Pancreas (tissue), 10 donors: ENCODE measurements at regions not wholly inside any gene's neighbourhood (a gene's known extent, or its start where the extent isn't known, plus 50 kb on each side); places are given as distances from the start of the nearest gene placed in this dataset.

Experiments used
- ATAC-seq, 4 donors: fragments of 200-7000 bp; cut with Tn5 transposase; one replicate each; pipeline versions ENCODE4 v1.8.0 to v1.9.1; 2020; ENCODE audit warnings: mild to moderate bottlenecking in 4 of 4, moderate library complexity in 4 of 4
- DNase-seq, 6 donors: peaks; one replicate each; pipeline ENCODE4 v3.0.0-alpha.2; 2020
- FAIRE-seq: peaks from 2 replicates; lab custom pipeline; 2012; peaks lifted over from hg19 to GRCh38; lab: Jason Lieb, UNC
- H3K27ac ChIP-seq, 4 donors: fragments of 200-600 bp; sonication (generic); 1 replicate in 3 of 4; 2 replicates in 1 of 4; pipeline versions ENCODE4 v1.5.0 to v1.8.0; 2020
- H3K27me3 ChIP-seq, 4 donors: fragments of 200-600 bp; one replicate each; pipeline ENCODE4 v1.8.0; 2021
- H3K36me3 ChIP-seq, 3 donors: fragments of 200-600 bp; sonication (generic) in 1 of 3; one replicate each; pipeline versions ENCODE4 v1.5.0 to v1.8.0; 2020 to 2021
- H3K4me1 ChIP-seq, 3 donors: fragments of 200-600 bp; one replicate each; pipeline ENCODE4 v1.8.0; 2021
- H3K4me3 ChIP-seq, 4 donors: fragments of 200-600 bp; sonication (generic) in 2 of 4; one replicate each; pipeline versions ENCODE4 v1.5.0 to v1.8.0; 2020 to 2021
- H3K9me3 ChIP-seq, 4 donors: fragments of 200-600 bp; one replicate each; pipeline ENCODE4 v1.8.0; 2021
- CTCF ChIP-seq, 4 donors: fragments of 200-600 bp; sonication (generic) in 3 of 4; IDR thresholded peaks; one replicate each; pipeline versions ENCODE4 v1.5.0 to v1.8.0; 2021; ENCODE audit warnings: antibody characterized with exemption in 4 of 4
- WGBS, 2 donors: extraction: QIAGEN DNeasy Blood & Tissue Kit; methylation state at CpG; one replicate each; pipeline ENCODE4 v1.1.7; 2013; 5-methylcytosine and 5-hydroxymethylcytosine counted together
- intact Hi-C, 3 donors: fragments of 100-400 bp; cut with DNase I; formaldehyde crosslinking; loops; one replicate each; pipeline versions ENCODE4 v1.11.1 to v1.14.2; 2022
- donor health status: healthy with polysubstance abuse.
- donor health status: DM: no; HTN: no; CAD: no; lungs with moderate emphysema.
- donor health status: DM: no; HTN: no; CAD: no.
- donor health status: control.
- donor health status: control.
- donor health status: Bipolar disorder and iron deficiency.
- donor health status: DM: yes; HTN: yes; CAD: no.
- donor health status: DM: no; HTN: no; CAD: no.
- donor health status: DM: no; HTN: no; CAD: no.
- donor health status: DM: yes; HTN: yes; CAD: no.

GRCh38 chr11:80900265-80900664 lies 1459.4 kb upstream of the TENM4 start:
- no peak for TF ChIP-seq CTCF (IDR thresholded peaks at IDR 0.05)
- no peaks in the 10 kb centered on the region for H3K4me1 ChIP-seq
- ATAC-seq (no peak), DNase-seq (no peak), FAIRE-seq (no peak)
- 51 to 75% methylated on average over 2 of the region's 2 CpGs for WGBS, 2 donors
- peaks cover 0 to 5% (median 0%) of the 10 kb centered on the region in 4 donors for H3K27me3 ChIP-seq
- intact Hi-C loops, result no loop called here
- no peak overlapping the region for H3K27ac ChIP-seq
- no peak overlapping the region for H3K4me3 ChIP-seq
- H3K36me3 ChIP-seq, result no peaks in the 10 kb centered on the region
- no peaks in the 10 kb centered on the region for H3K9me3 ChIP-seq

GRCh38 chr11:80899381-80899780 lies 1458.6 kb upstream of the TENM4 start:
- no peaks in the 10 kb centered on the region for H3K9me3 ChIP-seq
- no peaks in the 10 kb centered on the region for H3K4me1 ChIP-seq
- DNase-seq (no peak), ATAC-seq (no peak), FAIRE-seq (no peak)
- H3K27ac ChIP-seq, result no peak overlapping the region
- WGBS, 2 donors, result 20 to 47% methylated on average over 1 of the region's 1 CpG
- H3K36me3 ChIP-seq, result no peaks in the 10 kb centered on the region
- peaks cover 0 to 5% (median 0%) of the 10 kb centered on the region in 4 donors for H3K27me3 ChIP-seq
- H3K4me3 ChIP-seq, result no peak overlapping the region
- intact Hi-C loops, result no loop called here
- no peak for TF ChIP-seq CTCF (IDR thresholded peaks at IDR 0.05)

- H3K4me1 ChIP-seq, result no peaks in the 10 kb centered on the region
- no peak for ATAC-seq
- no peak overlapping the region for H3K27ac ChIP-seq
- no peak for DNase-seq
- H3K4me3 ChIP-seq, result no peak overlapping the region
- no peak for FAIRE-seq
- intact Hi-C loops, result no loop called here
- no peaks in the 10 kb centered on the region for H3K36me3 ChIP-seq
- no peak for TF ChIP-seq CTCF (IDR thresholded peaks at IDR 0.05)
- H3K27me3 ChIP-seq, result peaks cover 0 to 5% (median 0%) of the 10 kb centered on the region in 4 donors
- no peaks in the 10 kb centered on the region for H3K9me3 ChIP-seq
- 63 to 66% methylated on average over 4 of the region's 4 CpGs for WGBS, 2 donors
These were observed 1458.1 kb upstream of the TENM4 start for GRCh38 chr11:80898910-80899309.

GRCh38 chr11:80886684-80887083 lies 1445.9 kb upstream of the TENM4 start:
- no peak for TF ChIP-seq CTCF (IDR thresholded peaks at IDR 0.05)
- intact Hi-C loops, result no loop called here
- Histone ChIP-seq H3K27me3 (no peaks in the 10 kb centered on the region), H3K9me3 (no peaks in the 10 kb centered on the region), H3K27ac (no peak overlapping the region), H3K4me3 (no peak overlapping the region), H3K4me1 (no peaks in the 10 kb centered on the region), H3K36me3 (no peaks in the 10 kb centered on the region)
- DNase-seq (no peak), FAIRE-seq (no peak), ATAC-seq (no peak)

- no peak overlapping the region for H3K27ac ChIP-seq
- 37 to 51% methylated on average over 6 of the region's 6 CpGs for WGBS, 2 donors
- H3K27me3 ChIP-seq, result no peaks in the 10 kb centered on the region
- no peak overlapping the region for H3K4me3 ChIP-seq
- H3K9me3 ChIP-seq, result no peaks in the 10 kb centered on the region
- TF ChIP-seq CTCF (IDR thresholded peaks at IDR 0.05), result no peak
- H3K36me3 ChIP-seq, result no peaks in the 10 kb centered on the region
- ATAC-seq (no peak), DNase-seq (no peak), FAIRE-seq (no peak)
- intact Hi-C loops, result no loop called here
- H3K4me1 ChIP-seq, result no peaks in the 10 kb centered on the region
These were observed 1432.6 kb upstream of the TENM4 start for GRCh38 chr11:80873310-80873999.
